Transverse colon (tissue), 4 donors: ENCODE measurements at regions not wholly inside any gene's neighbourhood (a gene's known extent, or its start where the extent isn't known, plus 50 kb on each side); places are given as distances from the start of the nearest gene placed in this dataset.

ENCODE experiments used
- EP300 ChIP-seq: sonication (generic); formaldehyde crosslinking; IDR thresholded peaks from one replicate; pipeline ENCODE4 v1.6.1; 2017; ENCODE audit warnings: antibody characterized with exemption, low read depth
- POLR2A ChIP-seq: fragments of 450-650 bp; IDR thresholded peaks from one replicate; pipeline ENCODE4 v1.6.1; 2016; ENCODE audit warnings: antibody characterized with exemption, mild to moderate bottlenecking, moderate library complexity
- POLR2AphosphoS5 ChIP-seq, 3 donors: sonication (generic); formaldehyde crosslinking; IDR thresholded peaks; one replicate each; pipeline ENCODE4 v1.6.1; 2016; ENCODE audit warnings: antibody characterized with exemption in 3 of 3
- TF ChIP-seq, protein P1 (sequence below), 5 experiments: fragments of 200-600 bp in 3 of 5; fragments of 450-650 bp in 2 of 5; sonication (generic) in 3 of 5; IDR thresholded peaks; 1 replicate in 2 of 5; 2 replicates in 3 of 5; pipeline ENCODE4 v1.5.1; 2016 to 2017; ENCODE audit warnings: antibody characterized with exemption in 5 of 5, inconsistent platforms in 3 of 5, mild to moderate bottlenecking in 2 of 5, moderate library complexity in 1 of 5

DNA sequence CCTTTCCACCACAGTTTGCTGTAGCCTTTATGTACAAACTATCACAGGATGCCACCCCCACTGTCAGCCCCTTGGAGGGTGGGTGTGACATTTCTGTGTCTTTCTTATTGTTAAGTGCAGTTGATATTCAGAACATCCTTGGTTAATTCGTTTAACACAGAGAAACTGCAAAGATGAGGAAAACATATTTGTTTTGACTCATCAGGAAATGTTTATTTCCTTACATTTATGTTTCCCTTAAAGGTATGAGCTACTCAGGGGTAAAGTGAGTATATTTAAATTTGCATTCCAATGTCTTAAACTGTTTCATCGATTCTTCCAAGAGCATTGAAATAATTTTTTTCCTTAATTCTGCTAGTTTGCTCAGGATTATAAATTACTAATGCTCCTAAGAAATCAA lies 243.4 kb downstream of the RDH14 start:
- TF ChIP-seq, protein P1, sequence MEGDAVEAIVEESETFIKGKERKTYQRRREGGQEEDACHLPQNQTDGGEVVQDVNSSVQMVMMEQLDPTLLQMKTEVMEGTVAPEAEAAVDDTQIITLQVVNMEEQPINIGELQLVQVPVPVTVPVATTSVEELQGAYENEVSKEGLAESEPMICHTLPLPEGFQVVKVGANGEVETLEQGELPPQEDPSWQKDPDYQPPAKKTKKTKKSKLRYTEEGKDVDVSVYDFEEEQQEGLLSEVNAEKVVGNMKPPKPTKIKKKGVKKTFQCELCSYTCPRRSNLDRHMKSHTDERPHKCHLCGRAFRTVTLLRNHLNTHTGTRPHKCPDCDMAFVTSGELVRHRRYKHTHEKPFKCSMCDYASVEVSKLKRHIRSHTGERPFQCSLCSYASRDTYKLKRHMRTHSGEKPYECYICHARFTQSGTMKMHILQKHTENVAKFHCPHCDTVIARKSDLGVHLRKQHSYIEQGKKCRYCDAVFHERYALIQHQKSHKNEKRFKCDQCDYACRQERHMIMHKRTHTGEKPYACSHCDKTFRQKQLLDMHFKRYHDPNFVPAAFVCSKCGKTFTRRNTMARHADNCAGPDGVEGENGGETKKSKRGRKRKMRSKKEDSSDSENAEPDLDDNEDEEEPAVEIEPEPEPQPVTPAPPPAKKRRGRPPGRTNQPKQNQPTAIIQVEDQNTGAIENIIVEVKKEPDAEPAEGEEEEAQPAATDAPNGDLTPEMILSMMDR (IDR thresholded peaks at IDR 0.05), result no peak
- no peak for TF ChIP-seq POLR2A
- no peak for TF ChIP-seq EP300
- no peak for TF ChIP-seq POLR2AphosphoS5 (IDR thresholded peaks at IDR 0.05)
